ENCODE measurements at regions not wholly inside any gene's neighbourhood (a gene's known extent, or its start where the extent isn't known, plus 50 kb on each side); places are given as distances from the start of the nearest gene placed in this dataset.
"Not testable (repeated sequence)": the region's sequence is repeated elsewhere in the genome, so short reads cannot be mapped to it uniquely, and the experiment has no call there.

- ChIA-PET CTCF (no interaction called here), POLR2A (ENCODE audit: low non-redundant PET) (no interaction called here)
- no peak overlapping the region for H3K27ac ChIP-seq
- no peak for DNase-seq (ENCODE audit: low spot score)
- TF ChIP-seq CTCF (conservative IDR thresholded peaks at IDR 0.05; ENCODE audit: low read depth): no peak
These were observed 1077.3 kb upstream of the MIR17HG start for GRCh38 chr13:90270226-90270625.

DNA sequence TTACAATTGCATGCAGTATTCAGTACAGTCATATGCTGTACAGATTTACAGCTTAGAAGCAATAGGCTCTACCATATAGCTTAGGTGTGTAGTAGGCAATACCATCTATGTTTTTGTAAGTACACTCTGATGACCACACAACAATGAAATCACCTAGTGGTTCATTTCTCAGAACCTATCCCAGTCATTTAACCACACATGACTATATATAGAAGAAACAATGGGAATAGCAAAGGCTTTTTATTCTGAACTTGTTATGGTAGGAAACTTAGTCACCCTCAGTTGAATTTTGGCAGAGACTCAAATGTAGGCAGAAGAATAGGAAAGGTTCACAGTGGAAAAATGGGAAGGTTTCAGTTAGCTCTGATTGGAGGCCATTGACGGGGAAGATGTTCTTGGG lies 1075.1 kb upstream of the MIR17HG start:
- no peak overlapping the region for H3K27ac ChIP-seq
- ChIA-PET POLR2A (ENCODE audit: low non-redundant PET) (no interaction called here), CTCF (no interaction called here)
- TF ChIP-seq CTCF (conservative IDR thresholded peaks at IDR 0.05; ENCODE audit: low read depth): no peak
- DNase-seq (ENCODE audit: low spot score): peak; percentile 5

- no peak for TF ChIP-seq CTCF (conservative IDR thresholded peaks at IDR 0.05; ENCODE audit: low read depth)
- no peak overlapping the region for H3K27ac ChIP-seq
- no peak for DNase-seq (ENCODE audit: low spot score)
- POLR2A ChIA-PET (ENCODE audit: low non-redundant PET): no interaction called here
- CTCF ChIA-PET: interaction anchor here (0.6 kb wide), 1 partner anchor 1773 kb away, joined by 3 read pairs; no protein-coding TSS in a partner anchor
These were observed 1071.3 kb upstream of the MIR17HG start for GRCh38 chr13:90276216-90276615.

GRCh38 chr13:90278231-90278630 lies 1069.3 kb upstream of the MIR17HG start:
- H3K27ac ChIP-seq; POLR2A ChIA-PET (ENCODE audit: low non-redundant PET); DNase-seq (ENCODE audit: low spot score): not testable (repeated sequence)
- CTCF ChIA-PET: interaction anchor here (0.6 kb wide), 1 partner anchor 332 kb away, joined by 4 read pairs; no protein-coding TSS in a partner anchor

GRCh38 chr13:90281709-90282108 lies 1065.8 kb upstream of the MIR17HG start:
- ChIA-PET POLR2A (ENCODE audit: low non-redundant PET) (no interaction called here), CTCF (no interaction called here)
- TF ChIP-seq CTCF (conservative IDR thresholded peaks at IDR 0.05; ENCODE audit: low read depth): no peak
- no peak for DNase-seq (ENCODE audit: low spot score)
- H3K27ac ChIP-seq: no peak overlapping the region

DNA sequence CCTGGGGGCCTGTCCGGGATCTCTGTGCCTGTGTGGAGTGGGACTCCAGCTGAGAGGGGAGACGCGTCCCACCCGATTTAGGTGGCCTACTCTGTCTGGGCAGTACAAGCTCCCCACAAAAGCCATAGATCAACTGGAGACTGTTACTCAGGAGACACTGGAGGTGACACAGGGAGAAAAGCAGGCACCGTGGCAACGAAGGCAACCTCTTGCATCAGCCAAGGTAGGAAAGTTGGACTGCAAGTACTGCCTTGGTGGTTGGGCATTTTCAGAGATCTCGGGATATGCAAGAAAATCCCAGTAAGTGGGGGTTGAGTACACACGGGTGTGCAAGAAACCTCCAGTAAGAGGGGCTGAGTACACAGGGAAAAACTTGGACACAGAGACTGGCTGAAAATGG lies 1060.0 kb upstream of the MIR17HG start:
- ChIA-PET CTCF (no interaction called here), POLR2A (ENCODE audit: low non-redundant PET) (no interaction called here)
- TF ChIP-seq CTCF (conservative IDR thresholded peaks at IDR 0.05; ENCODE audit: low read depth): no peak
- no peak overlapping the region for H3K27ac ChIP-seq
- DNase-seq (ENCODE audit: low spot score): no peak

- POLR2A ChIA-PET (ENCODE audit: low non-redundant PET): no interaction called here
- no peak overlapping the region for H3K27ac ChIP-seq
- no peak for TF ChIP-seq CTCF (conservative IDR thresholded peaks at IDR 0.05; ENCODE audit: low read depth)
- CTCF ChIA-PET: no interaction called here
- DNase-seq (ENCODE audit: low spot score): no peak
These were observed 1053.6 kb upstream of the MIR17HG start for GRCh38 chr13:90293793-90294361.

Measured in RWPE1 (cell line).